Cerebellar nuclear complex (tissue), 1 donor: ENCODE measurements at regions not wholly inside any gene's neighbourhood (a gene's known extent, or its start where the extent isn't known, plus 50 kb on each side); places are given as distances from the start of the nearest gene placed in this dataset.

Source experiments
- DNase-seq, 2 experiments: peaks; one replicate each; lab custom pipeline; 2025; lab: John Stamatoyannopoulos, UW

GRCh38 chr6:12585497-12585958 is 131.0 kb upstream of the PHACTR1 start:
- DNase-seq = no peak

GRCh38 chr6:12586721-12587480 is 129.7 kb upstream of the PHACTR1 start:
- no peak for DNase-seq

GRCh38 chr6:12590901-12591300 is 125.7 kb upstream of the PHACTR1 start:
- no peak for DNase-seq

- DNase-seq = no peak
Measured at GRCh38 chr6:12592634-12593033, 123.9 kb upstream of the PHACTR1 start.

GRCh38 chr6:12593771-12594529 is 122.6 kb upstream of the PHACTR1 start:
- no peak for DNase-seq

GRCh38 chr6:12594530-12594893 is 122.1 kb upstream of the PHACTR1 start:
- DNase-seq = no peak

GRCh38 chr6:12595161-12595811 is 121.3 kb upstream of the PHACTR1 start:
- DNase-seq = no peak

GRCh38 chr6:12596731-12597130 is 119.8 kb upstream of the PHACTR1 start:
- DNase-seq = no peak

- DNase-seq = no peak
Measured at GRCh38 chr6:12598919-12599318, 117.6 kb upstream of the PHACTR1 start.

- DNase-seq = no peak
Measured at GRCh38 chr6:12601881-12602280, 114.7 kb upstream of the PHACTR1 start.

- DNase-seq = no peak
Measured at GRCh38 chr6:12602342-12602741, 114.2 kb upstream of the PHACTR1 start.

- no peak for DNase-seq
Measured at GRCh38 chr6:12602951-12603672, 113.5 kb upstream of the PHACTR1 start.

GRCh38 chr6:12603673-12604049 is 112.9 kb upstream of the PHACTR1 start:
- DNase-seq = no peak

- DNase-seq = no peak
Measured at GRCh38 chr6:12605888-12606345, 110.7 kb upstream of the PHACTR1 start.

GRCh38 chr6:12606616-12607015 is 110.0 kb upstream of the PHACTR1 start:
- no peak for DNase-seq

GRCh38 chr6:12608016-12608860 is 108.3 kb upstream of the PHACTR1 start:
- no peak for DNase-seq

- no peak for DNase-seq
Measured at GRCh38 chr6:12608874-12609273, 107.7 kb upstream of the PHACTR1 start.

- no peak for DNase-seq
Measured at GRCh38 chr6:12609751-12610150, 106.8 kb upstream of the PHACTR1 start.

GRCh38 chr6:12610862-12611261 is 105.7 kb upstream of the PHACTR1 start:
- no peak for DNase-seq

- no peak for DNase-seq
Measured at GRCh38 chr6:12613811-12614210, 102.8 kb upstream of the PHACTR1 start.

GRCh38 chr6:12614456-12614855 is 102.1 kb upstream of the PHACTR1 start:
- no peak for DNase-seq
